HepG2 (cell line): ENCODE measurements at regions not wholly inside any gene's neighbourhood (a gene's known extent, or its start where the extent isn't known, plus 50 kb on each side); places are given as distances from the start of the nearest gene placed in this dataset.

Source experiments
- CCAR2 ChIP-seq: fragments of 200-400 bp; formaldehyde crosslinking; optimal IDR thresholded peaks from 2 replicates; pipeline ENCODE3; 2018; ENCODE audit warnings: low read depth, mild to moderate bottlenecking, low read length, moderate library complexity
- NFIC ChIP-seq: IDR thresholded peaks from 2 replicates; pipeline ENCODE4 v1.6.1; 2012; ENCODE audit warnings: mild to moderate bottlenecking, low read length, inconsistent platforms
- NONO ChIP-seq, 2 experiments: fragments of 450-650 bp in 1 of 2; sonication (generic) in 1 of 2; formaldehyde crosslinking in 1 of 2; IDR thresholded peaks in 1 of 2; conservative IDR thresholded peaks in 1 of 2; 2 replicates each; pipeline versions ENCODE4 v1.6.1 to v1.8.0; 2017 to 2022; ENCODE audit warnings: mild to moderate bottlenecking in 1 of 2, missing genetic modification reagents in 1 of 2, moderate library complexity in 1 of 2
- POLR2A ChIP-seq, 2 experiments: IDR thresholded peaks; 2 replicates each; pipeline ENCODE4 v1.6.1; 2011; ENCODE audit warnings: low read depth in 2 of 2, low read length in 2 of 2, mild to moderate bottlenecking in 1 of 2, moderate library complexity in 1 of 2; ENCODE audit not compliant: insufficient read depth in 1 of 2
- RNF2 ChIP-seq: fragments of 450-650 bp; conservative IDR thresholded peaks from 2 replicates; pipeline ENCODE4 v1.6.1; 2016; ENCODE audit warnings: low read depth
- RORA ChIP-seq: sonication (generic); formaldehyde crosslinking; IDR thresholded peaks from 2 replicates; pipeline ENCODE4 v1.5.0; 2020; ENCODE audit warnings: mild to moderate bottlenecking, missing genetic modification reagents, moderate library complexity
- SETDB1 ChIP-seq: sonication (generic); formaldehyde crosslinking; IDR thresholded peaks from 2 replicates; pipeline ENCODE4 v1.5.1; 2020; ENCODE audit warnings: missing genetic modification reagents, mild to moderate bottlenecking, borderline replicate concordance
- SUZ12 ChIP-seq: fragments of 150-350 bp; IDR thresholded peaks from 2 replicates; pipeline ENCODE4 v1.6.1; 2014; ENCODE audit warnings: low read depth, low read length
- ZFP36 ChIP-seq: fragments of 150-350 bp; IDR thresholded peaks from 2 replicates; pipeline ENCODE4 v1.6.1; 2018; ENCODE audit warnings: borderline replicate concordance, low read length, low read depth; ENCODE audit not compliant: partially characterized antibody
- ZNF121 ChIP-seq: sonication (generic); formaldehyde crosslinking; IDR thresholded peaks from 2 replicates; pipeline ENCODE4 v1.5.0; 2020; ENCODE audit warnings: mild to moderate bottlenecking, missing genetic modification reagents
- ZNF350 ChIP-seq: sonication (generic); formaldehyde crosslinking; IDR thresholded peaks from 2 replicates; pipeline ENCODE4 v1.4.0; 2020; ENCODE audit warnings: mild to moderate bottlenecking, low read depth, missing genetic modification reagents, borderline replicate concordance
- TF ChIP-seq, protein P1 (sequence below): sonication (generic); formaldehyde crosslinking; IDR thresholded peaks from 2 replicates; pipeline ENCODE4 v1.4.0; 2020; ENCODE audit warnings: low read depth, mild to moderate bottlenecking, missing genetic modification reagents

DNA sequence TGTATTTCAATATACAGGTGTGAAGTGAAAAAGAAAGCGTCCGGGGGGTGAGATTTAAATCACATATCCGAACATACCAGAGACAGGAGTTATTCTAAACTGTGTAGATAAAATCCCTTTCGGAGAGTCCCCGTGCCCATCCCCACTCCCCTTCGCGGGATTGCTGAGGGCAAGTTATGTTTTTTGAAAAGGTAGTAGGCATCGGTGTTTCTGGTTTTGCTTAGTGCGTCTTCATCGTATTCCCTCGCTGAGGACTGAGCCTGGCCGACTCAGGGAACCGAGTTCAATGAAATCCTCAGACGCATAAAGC lies 583.4 kb downstream of the ZEB2 start:
- no peak for TF ChIP-seq ZNF121 (CRISPR knock-in tag)
- no peak for TF ChIP-seq POLR2A (IDR thresholded peaks at IDR 0.05; ENCODE audit: insufficient read depth in 1 of 2, low read depth in 2 of 2, low read length in 2 of 2)
- TF ChIP-seq ZFP36: no peak
- no peak for TF ChIP-seq CCAR2
- no peak for TF ChIP-seq RORA
- no peak for TF ChIP-seq SETDB1 (CRISPR knock-in tag)
- no peak for TF ChIP-seq NFIC
- TF ChIP-seq, protein P1, sequence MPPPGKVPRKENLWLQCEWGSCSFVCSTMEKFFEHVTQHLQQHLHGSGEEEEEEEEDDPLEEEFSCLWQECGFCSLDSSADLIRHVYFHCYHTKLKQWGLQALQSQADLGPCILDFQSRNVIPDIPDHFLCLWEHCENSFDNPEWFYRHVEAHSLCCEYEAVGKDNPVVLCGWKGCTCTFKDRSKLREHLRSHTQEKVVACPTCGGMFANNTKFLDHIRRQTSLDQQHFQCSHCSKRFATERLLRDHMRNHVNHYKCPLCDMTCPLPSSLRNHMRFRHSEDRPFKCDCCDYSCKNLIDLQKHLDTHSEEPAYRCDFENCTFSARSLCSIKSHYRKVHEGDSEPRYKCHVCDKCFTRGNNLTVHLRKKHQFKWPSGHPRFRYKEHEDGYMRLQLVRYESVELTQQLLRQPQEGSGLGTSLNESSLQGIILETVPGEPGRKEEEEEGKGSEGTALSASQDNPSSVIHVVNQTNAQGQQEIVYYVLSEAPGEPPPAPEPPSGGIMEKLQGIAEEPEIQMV (CRISPR knock-in tag): no peak
- TF ChIP-seq RNF2: no peak
- no peak for TF ChIP-seq NONO (IDR thresholded peaks at IDR 0.05)
- TF ChIP-seq NONO (CRISPR knock-in tag; conservative IDR thresholded peaks at IDR 0.05): no peak
- no peak for TF ChIP-seq ZNF350 (CRISPR knock-in tag)
- TF ChIP-seq SUZ12: no peak
